Mucosa of rectum (tissue), 2 donors: ENCODE measurements at regions not wholly inside any gene's neighbourhood (a gene's known extent, or its start where the extent isn't known, plus 50 kb on each side); places are given as distances from the start of the nearest gene placed in this dataset.
"Not testable (repeated sequence)": the region's sequence is repeated elsewhere in the genome, so short reads cannot be mapped to it uniquely, and the experiment has no call there.

Experiments used
- H3K27ac ChIP-seq, 2 donors: one replicate each; pipeline ENCODE4 v1.7.0; 2013; ENCODE audit warnings: inconsistent platforms in 2 of 2, low read depth in 2 of 2, low read length in 2 of 2
- H3K27me3 ChIP-seq, 2 donors: one replicate each; pipeline ENCODE4 v1.7.0; 2013; ENCODE audit warnings: low read length in 2 of 2; ENCODE audit not compliant: control insufficient read depth in 2 of 2, insufficient read depth in 2 of 2
- H3K36me3 ChIP-seq, 2 donors: one replicate each; pipeline ENCODE4 v1.7.0; 2013; ENCODE audit warnings: low read length in 2 of 2; ENCODE audit not compliant: control insufficient read depth in 2 of 2, insufficient read depth in 2 of 2
- H3K4me1 ChIP-seq, 2 donors: one replicate each; pipeline ENCODE4 v1.7.0; 2013; ENCODE audit warnings: low read length in 2 of 2, mild to moderate bottlenecking in 1 of 2; ENCODE audit not compliant: control insufficient read depth in 2 of 2, insufficient read depth in 2 of 2
- H3K4me3 ChIP-seq, 2 donors: one replicate each; pipeline ENCODE4 v1.7.0; 2013; ENCODE audit warnings: low read length in 2 of 2
- H3K9ac ChIP-seq, 2 donors: one replicate each; pipeline ENCODE4 v1.7.0; 2013; ENCODE audit warnings: low read length in 2 of 2, low read depth in 1 of 2, mild to moderate bottlenecking in 1 of 2
- H3K9me3 ChIP-seq, 2 donors: one replicate each; pipeline ENCODE4 v1.7.0; 2013; ENCODE audit warnings: low read length in 2 of 2; ENCODE audit not compliant: control insufficient read depth in 2 of 2
- donor health status: healthy.
- donor health status: Normal muscosa, but diverticular disease.

DNA sequence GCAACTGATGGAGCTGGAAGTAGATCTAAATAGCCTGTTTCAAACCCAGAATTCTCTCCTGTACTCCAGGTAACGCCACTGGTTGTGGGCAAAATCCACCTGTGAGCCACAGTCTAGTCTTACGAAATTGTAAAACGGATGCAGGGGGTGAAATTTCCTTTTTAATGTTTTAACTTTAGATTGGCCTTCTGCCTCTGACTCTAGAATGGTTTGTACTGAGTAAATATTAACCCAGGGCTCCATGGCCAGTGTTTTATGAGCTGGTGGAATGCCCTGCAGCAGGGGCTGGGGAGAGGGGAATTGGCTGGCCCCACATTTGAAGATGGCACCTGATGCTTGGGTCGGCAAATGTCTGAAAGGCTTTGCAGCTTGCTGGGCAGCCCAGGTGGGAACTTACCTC, 156.6 kb downstream of the MYCN start:
- Histone ChIP-seq H3K9me3 (no peaks in the 10 kb centered on the region), H3K27ac (no peak overlapping the region)

DNA sequence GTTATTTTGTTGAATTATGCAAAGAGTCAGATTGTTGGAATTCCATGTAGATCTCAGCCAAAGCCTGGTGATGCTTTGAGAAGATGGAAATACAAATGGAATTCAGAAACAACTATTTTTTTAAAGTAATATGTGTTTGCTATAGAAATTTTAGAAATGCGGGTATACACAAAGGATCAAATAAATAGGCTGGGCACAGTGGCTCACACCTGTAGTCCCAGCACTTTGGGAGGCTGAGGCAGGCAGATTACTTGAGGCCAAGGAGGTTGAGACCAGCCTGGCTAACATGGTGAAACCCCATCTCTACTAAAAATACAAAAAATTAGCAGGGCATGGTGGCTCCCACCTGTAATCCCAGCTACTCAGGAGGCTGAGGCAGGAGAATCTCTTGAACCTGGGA, 155.1 kb downstream of the MYCN start:
- not testable (repeated sequence) for H3K4me3 ChIP-seq, H3K27me3 ChIP-seq, H3K9ac ChIP-seq, H3K9me3 ChIP-seq, H3K27ac ChIP-seq, H3K36me3 ChIP-seq
- H3K4me1 ChIP-seq = peaks cover 0 to 11% of the 10 kb centered on the region in 2 donors

More for the DNA sequence above, 156.6 kb downstream of the MYCN start:
- H3K4me3 ChIP-seq = no peak overlapping the region
- H3K27me3 ChIP-seq = no peaks in the 10 kb centered on the region
- H3K9ac ChIP-seq = no peak overlapping the region
- peaks cover 0 to 11% of the 10 kb centered on the region in 2 donors for H3K4me1 ChIP-seq
- no peaks in the 10 kb centered on the region for H3K36me3 ChIP-seq

DNA sequence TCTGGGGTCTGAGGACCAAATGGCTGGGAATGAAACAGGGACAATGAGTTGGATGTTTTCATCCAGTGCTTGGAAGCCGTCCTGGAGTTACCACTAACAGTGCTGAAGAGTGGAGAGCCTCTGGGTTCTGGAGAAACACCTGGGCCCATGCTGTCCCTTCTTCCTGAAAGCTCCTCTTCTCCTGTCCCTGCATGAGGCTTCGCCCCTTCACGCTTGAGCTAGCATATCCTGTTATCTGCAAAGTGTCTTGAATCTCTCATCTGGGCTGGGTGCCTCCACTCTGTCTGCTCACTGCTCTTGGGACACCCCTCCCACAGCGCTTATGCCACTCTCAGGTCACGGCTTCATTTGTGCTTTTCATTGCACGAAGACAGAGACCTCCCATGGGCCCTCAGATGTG, 154.5 kb downstream of the MYCN start:
- Histone ChIP-seq H3K4me1 (peaks cover 0 to 11% of the 10 kb centered on the region in 2 donors), H3K9ac (no peak overlapping the region), H3K9me3 (no peaks in the 10 kb centered on the region), H3K36me3 (no peaks in the 10 kb centered on the region), H3K27ac (no peak overlapping the region), H3K27me3 (no peaks in the 10 kb centered on the region), H3K4me3 (no peak overlapping the region)

DNA sequence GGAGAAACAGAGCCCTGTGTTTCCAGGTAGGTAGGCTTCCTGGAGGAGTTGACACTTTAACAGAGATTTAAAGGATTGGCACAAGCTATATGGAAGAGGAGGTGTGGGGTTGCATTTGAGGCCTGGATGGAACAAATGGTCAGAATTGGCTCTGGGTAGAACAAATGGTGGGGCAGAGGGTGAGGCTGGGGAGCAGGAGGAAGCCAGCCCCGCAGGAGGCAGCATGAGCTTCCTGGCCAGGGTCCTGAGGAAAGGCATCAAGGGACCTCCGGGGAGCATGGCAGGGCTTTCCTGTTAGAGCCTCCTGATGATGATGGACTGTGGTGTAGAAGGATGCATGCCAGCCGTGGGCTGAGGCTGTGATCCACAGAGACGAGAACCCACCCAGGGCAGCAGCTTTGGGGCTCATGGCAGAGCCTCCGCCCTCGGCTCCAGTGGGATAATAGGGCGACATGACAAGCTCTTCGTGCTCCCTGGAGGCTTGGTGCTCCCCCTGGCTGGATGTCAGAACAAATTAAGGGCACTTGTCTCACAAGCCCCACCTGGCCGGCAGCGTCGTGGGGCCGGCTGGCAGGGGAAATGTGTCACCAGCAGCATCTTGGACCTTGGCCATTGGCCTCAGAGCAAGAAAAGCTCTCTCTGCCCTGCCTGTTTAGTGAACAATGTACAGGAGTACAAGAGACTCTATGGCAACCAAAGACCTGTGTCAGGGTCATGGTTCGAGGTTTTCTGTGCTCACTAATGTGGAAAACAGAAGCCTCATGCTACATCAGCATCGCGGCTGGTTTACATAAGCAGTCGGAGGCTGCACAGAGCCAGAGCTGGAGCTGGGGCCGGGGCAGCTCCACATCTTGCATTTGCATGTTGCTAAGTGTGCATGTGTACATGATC, 153.5 kb downstream of the MYCN start:
- Histone ChIP-seq H3K27ac (no peak overlapping the region), H3K4me1 (peaks cover 0 to 11% of the 10 kb centered on the region in 2 donors), H3K27me3 (no peaks in the 10 kb centered on the region), H3K9ac (no peak overlapping the region), H3K36me3 (no peaks in the 10 kb centered on the region), H3K9me3 (no peaks in the 10 kb centered on the region), H3K4me3 (no peak overlapping the region)

DNA sequence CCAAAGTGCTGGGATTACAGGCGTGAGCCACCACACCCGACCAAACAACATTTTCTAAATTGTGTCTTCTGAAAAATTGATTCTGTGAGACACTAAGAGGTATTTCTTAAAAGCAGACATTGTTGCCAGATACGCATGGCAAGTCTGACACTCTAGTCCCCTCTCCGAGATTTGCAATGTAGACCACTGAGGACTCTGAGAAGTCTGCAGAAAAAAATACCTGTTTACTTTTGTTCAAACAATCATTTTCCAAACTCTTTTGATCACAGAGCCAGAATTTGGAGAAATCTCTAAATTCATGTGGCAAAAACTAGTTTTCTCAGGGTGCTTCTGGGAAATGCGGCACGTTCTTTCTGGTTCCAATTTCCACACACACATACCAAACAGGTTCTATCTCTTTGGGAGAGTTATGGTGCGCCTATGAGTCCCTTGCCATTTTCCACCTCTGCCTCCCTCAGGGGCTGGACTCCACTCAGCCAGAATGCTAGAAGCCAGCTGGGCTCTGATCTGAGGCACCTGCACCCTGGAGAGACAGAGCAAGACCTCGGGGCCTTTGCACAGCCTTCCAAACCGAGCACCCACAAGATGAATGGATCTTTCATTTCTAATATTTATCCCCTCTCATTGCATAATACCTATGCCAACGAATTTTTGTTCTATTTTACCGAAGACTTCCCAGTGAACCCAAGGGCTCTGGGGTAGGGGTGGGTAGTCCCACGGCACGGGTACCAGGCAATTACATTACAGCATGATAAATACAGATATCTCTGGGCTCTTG, 152.7 kb downstream of the MYCN start:
- Histone ChIP-seq H3K4me1 (peaks cover 0 to 11% of the 10 kb centered on the region in 2 donors), H3K36me3 (no peaks in the 10 kb centered on the region), H3K9ac (no peak overlapping the region), H3K27me3 (no peaks in the 10 kb centered on the region), H3K4me3 (no peak overlapping the region), H3K27ac (no peak overlapping the region), H3K9me3 (no peaks in the 10 kb centered on the region)

DNA sequence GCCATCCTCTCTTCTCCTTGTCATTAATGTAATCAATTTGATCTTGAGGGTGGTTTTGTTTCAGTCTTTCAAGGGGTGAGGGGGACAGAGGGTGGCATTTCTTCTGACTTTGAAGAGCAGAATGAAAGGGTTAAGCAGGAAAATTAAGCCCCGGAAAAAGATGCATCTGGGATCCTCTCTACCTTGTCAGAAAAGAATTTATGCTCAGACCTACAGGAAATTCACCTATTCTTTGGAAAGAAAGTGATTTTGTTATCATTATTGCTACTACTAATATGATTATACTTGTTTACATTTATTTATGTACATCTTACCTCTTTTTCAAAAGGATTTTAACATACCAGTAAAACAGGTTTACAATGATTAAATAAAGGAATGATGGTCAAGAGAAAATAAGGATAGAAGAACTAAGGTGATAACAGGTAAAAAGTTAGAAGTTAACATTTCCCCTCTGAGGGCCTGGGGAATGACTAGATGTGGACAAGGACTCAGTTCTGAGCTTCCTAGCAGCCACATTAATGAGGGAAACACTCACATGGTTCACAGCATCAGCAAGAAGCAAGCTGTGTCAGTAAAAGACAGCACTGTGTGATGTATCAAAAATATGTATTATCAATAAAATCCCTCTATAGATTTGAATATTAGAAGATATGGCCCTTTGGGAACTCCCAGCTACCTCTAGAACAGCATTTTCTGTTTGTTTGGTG, 151.4 kb downstream of the MYCN start:
- Histone ChIP-seq H3K4me1 (peaks cover 0 to 9% of the 10 kb centered on the region in 2 donors), H3K9me3 (no peaks in the 10 kb centered on the region), H3K27me3 (no peaks in the 10 kb centered on the region), H3K9ac (no peak overlapping the region), H3K27ac (no peak overlapping the region), H3K4me3 (no peak overlapping the region), H3K36me3 (no peaks in the 10 kb centered on the region)

DNA sequence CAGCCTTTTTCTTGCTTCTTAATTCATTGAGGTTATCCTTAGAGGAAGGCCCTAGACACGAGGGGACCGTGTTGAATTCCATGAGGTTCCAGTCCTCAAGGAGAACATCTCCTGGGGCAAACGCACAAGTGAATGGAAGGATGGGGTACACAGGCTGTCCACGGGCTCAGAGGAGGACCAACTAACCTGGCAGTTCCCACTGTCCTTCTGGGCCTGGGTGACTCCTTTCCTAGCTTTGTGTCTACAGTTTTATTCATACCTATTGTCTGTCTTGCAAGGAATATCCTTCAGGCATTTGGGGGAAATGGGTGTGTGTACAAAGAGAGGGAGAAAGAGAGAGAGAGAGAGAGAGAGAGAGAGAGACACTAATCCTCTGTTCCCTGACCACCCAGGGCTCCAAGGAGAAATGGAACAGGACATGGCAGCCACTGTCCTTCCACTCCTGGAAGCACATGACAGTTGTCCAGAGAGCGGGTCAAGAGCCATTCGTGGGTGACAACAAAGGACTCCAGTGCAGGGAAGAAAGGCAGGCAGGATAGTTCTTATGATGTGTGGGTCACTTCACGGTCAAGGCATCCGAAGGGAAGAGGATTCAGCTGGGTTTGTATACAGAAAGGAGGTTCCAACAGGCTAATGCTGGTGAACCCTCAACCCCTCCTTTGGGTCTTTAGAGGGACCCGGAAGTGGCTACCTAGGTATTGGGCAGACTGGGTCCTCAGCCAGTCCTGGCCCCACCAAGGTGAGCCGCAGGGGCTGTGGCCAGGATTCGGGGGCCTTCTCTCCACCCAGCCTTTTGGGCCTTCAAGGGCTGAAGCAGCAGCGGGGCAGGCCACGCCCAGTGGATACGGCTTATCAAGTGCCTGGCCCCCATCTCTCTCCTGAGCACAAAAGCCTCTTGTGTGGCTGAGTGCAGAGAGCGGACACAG, 150.6 kb downstream of the MYCN start:
- Histone ChIP-seq H3K27me3 (no peaks in the 10 kb centered on the region), H3K27ac (no peak overlapping the region), H3K4me3 (no peak overlapping the region), H3K4me1 (peaks cover 0 to 7% of the 10 kb centered on the region in 2 donors), H3K9me3 (no peaks in the 10 kb centered on the region), H3K9ac (no peak overlapping the region), H3K36me3 (no peaks in the 10 kb centered on the region)

DNA sequence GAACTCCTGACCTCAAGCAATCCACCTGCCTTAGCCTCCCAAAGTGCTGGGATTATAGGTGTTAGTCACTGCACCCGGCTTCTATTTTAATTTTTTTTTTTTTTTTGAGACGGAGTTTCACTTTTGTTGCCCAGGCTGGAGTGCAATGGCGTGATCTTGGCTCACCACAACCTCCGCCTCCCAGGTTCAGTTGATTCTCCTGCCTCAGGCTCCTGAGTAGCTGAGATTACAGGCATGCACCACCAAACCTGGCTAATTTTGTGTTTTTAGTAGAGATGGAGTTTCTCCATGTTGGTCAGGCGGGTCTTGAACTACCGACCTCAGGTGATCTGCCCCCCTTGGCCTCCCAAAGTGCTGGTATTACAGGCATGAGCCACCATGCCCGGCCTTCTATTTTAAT, 149.1 kb downstream of the MYCN start:
- H3K27me3 ChIP-seq, H3K4me3 ChIP-seq, H3K9ac ChIP-seq, H3K27ac ChIP-seq, H3K9me3 ChIP-seq, H3K4me1 ChIP-seq, H3K36me3 ChIP-seq: not testable (repeated sequence)

DNA sequence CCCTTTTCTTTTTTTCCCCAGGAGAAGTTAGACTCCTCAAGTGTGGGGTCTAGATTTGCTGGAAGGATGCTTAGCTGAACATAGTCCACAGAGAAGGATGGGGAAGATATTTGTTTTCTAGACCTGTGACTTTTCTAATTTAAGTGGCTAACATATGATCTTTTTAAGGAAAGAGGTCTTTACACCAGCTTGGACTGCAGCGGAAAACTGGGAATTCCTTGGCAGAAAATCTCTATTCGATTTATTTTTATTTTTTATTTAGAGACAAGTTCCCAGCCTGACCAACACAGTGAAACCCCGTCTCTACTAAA, 148.4 kb downstream of the MYCN start:
- Histone ChIP-seq H3K27ac (no peak overlapping the region), H3K27me3 (no peaks in the 10 kb centered on the region), H3K4me1 (peaks cover 0 to 1% of the 10 kb centered on the region in 2 donors), H3K9ac (no peak overlapping the region), H3K36me3 (no peaks in the 10 kb centered on the region), H3K4me3 (no peak overlapping the region), H3K9me3 (no peaks in the 10 kb centered on the region)
